Activated B cell treated with CpG ODN at 0.5 μM for 24 hours (primary cell): ENCODE measurements at regions not wholly inside any gene's neighbourhood (a gene's known extent, or its start where the extent isn't known, plus 50 kb on each side); places are given as distances from the start of the nearest gene placed in this dataset.

Experiments
- ATAC-seq: fragments of 200-7000 bp; cut with Tn5 transposase; one replicate; pipeline ENCODE4 v1.10.0; 2021; ENCODE audit warnings: low read depth, mild to moderate bottlenecking, moderate library complexity
- CTCF ChIA-PET: fragments of 350-600 bp; sonication (Branson Sonifier 250); formaldehyde crosslinking; loops from one replicate; lab custom pipeline; 2021; ENCODE audit warnings: antibody characterized with exemption; lab: Charles Lee
- POLR2A ChIA-PET: fragments of 350-600 bp; sonication (Branson Sonifier 250); formaldehyde crosslinking; loops from one replicate; lab custom pipeline; 2021; ENCODE audit warnings: antibody characterized with exemption; lab: Charles Lee
- DNase-seq: peaks from one replicate; pipeline ENCODE4 v3.0.0; 2022
- H3K27ac Mint-ChIP-seq: one replicate; pipeline ENCODE4 v1.8.0; 2020; ENCODE audit warnings: mixed read lengths
- H3K27me3 Mint-ChIP-seq: one replicate; pipeline ENCODE4 v1.8.0; 2021; ENCODE audit warnings: mixed read lengths
- H3K36me3 Mint-ChIP-seq: one replicate; pipeline ENCODE4 v1.8.0; 2021; ENCODE audit warnings: low read depth, mixed read lengths
- H3K4me1 Mint-ChIP-seq: one replicate; pipeline ENCODE4 v1.8.0; 2021; ENCODE audit warnings: mixed read lengths
- H3K4me3 Mint-ChIP-seq: one replicate; pipeline ENCODE4 v1.8.0; 2020; ENCODE audit warnings: mild to moderate bottlenecking, mixed read lengths
- H3K9me3 Mint-ChIP-seq: one replicate; pipeline ENCODE4 v1.8.0; 2020; ENCODE audit warnings: mixed read lengths
- CTCF ChIP-seq: fragments of 200-600 bp; IDR thresholded peaks from one replicate; pipeline ENCODE4 v1.8.0; 2022; ENCODE audit warnings: antibody characterized with exemption, mild to moderate bottlenecking
- intact Hi-C: fragments of 100-400 bp; cut with micrococcal nuclease; formaldehyde crosslinking; loops from one replicate; pipeline ENCODE4 v1.15.1; 2024

GRCh38 chr12:58248599-58248998 lies 307.2 kb downstream of the ATP23 start:
- TF ChIP-seq CTCF = no peak
- Mint-ChIP-seq H3K4me1 (no peaks in the 10 kb centered on the region), H3K27ac (no peak overlapping the region), H3K36me3 (no peaks in the 10 kb centered on the region), H3K4me3 (no peak overlapping the region), H3K27me3 (peaks cover 10% of the 10 kb centered on the region), H3K9me3 (no peaks in the 10 kb centered on the region)
- no peak for ATAC-seq
- ChIA-PET POLR2A (no interaction called here), CTCF (no interaction called here)
- intact Hi-C loops = no loop called here
- DNase-seq = no peak

GRCh38 chr12:58249610-58250009 lies 308.2 kb downstream of the ATP23 start:
- intact Hi-C loops = no loop called here
- ChIA-PET CTCF (no interaction called here), POLR2A (no interaction called here)
- Mint-ChIP-seq H3K27ac (no peak overlapping the region), H3K4me1 (no peaks in the 10 kb centered on the region), H3K4me3 (no peak overlapping the region), H3K9me3 (no peaks in the 10 kb centered on the region), H3K36me3 (no peaks in the 10 kb centered on the region), H3K27me3 (peaks cover 10% of the 10 kb centered on the region)
- TF ChIP-seq CTCF = no peak
- ATAC-seq (no peak), DNase-seq (no peak)

- ATAC-seq = no peak
- DNase-seq = no peak
- Mint-ChIP-seq H3K4me1 (no peaks in the 10 kb centered on the region), H3K9me3 (no peaks in the 10 kb centered on the region), H3K36me3 (no peaks in the 10 kb centered on the region), H3K27me3 (peaks cover 10% of the 10 kb centered on the region), H3K27ac (no peak overlapping the region), H3K4me3 (no peak overlapping the region)
- intact Hi-C loops = no loop called here
- CTCF ChIA-PET = no interaction called here
- TF ChIP-seq CTCF = no peak
- POLR2A ChIA-PET = no interaction called here
These were observed 308.7 kb downstream of the ATP23 start for GRCh38 chr12:58250077-58250476.

- no peak for DNase-seq
- CTCF ChIA-PET = no interaction called here
- Mint-ChIP-seq H3K27ac (no peak overlapping the region), H3K4me1 (no peaks in the 10 kb centered on the region), H3K36me3 (no peaks in the 10 kb centered on the region), H3K4me3 (no peak overlapping the region), H3K27me3 (peaks cover 11% of the 10 kb centered on the region), H3K9me3 (no peaks in the 10 kb centered on the region)
- POLR2A ChIA-PET = no interaction called here
- TF ChIP-seq CTCF = no peak
- ATAC-seq = no peak
- intact Hi-C loops = no loop called here
These were observed 311.5 kb downstream of the ATP23 start for GRCh38 chr12:58252914-58253313.

GRCh38 chr12:58253663-58254062 lies 312.3 kb downstream of the ATP23 start:
- H3K9me3 Mint-ChIP-seq = peaks cover 2% of the 10 kb centered on the region
- DNase-seq (no peak), ATAC-seq (no peak)
- H3K36me3 Mint-ChIP-seq = no peaks in the 10 kb centered on the region
- H3K4me3 Mint-ChIP-seq = no peak overlapping the region
- no peaks in the 10 kb centered on the region for H3K4me1 Mint-ChIP-seq
- ChIA-PET POLR2A (no interaction called here), CTCF (no interaction called here)
- no peak for TF ChIP-seq CTCF
- peaks cover 11% of the 10 kb centered on the region for H3K27me3 Mint-ChIP-seq
- no peak overlapping the region for H3K27ac Mint-ChIP-seq
- intact Hi-C loops = no loop called here
